OCI-LY1 (cell line): ENCODE measurements at regions not wholly inside any gene's neighbourhood (a gene's known extent, or its start where the extent isn't known, plus 50 kb on each side); places are given as distances from the start of the nearest gene placed in this dataset.

Experiments
- H2AFZ ChIP-seq: fragments of 200-600 bp; sonication (generic), shearing (Covaris generic); 2 replicates; pipeline ENCODE4 v1.6.0; 2014; ENCODE audit warnings: antibody characterized with exemption, mild to moderate bottlenecking, low read length
- H3F3A ChIP-seq: fragments of 200-600 bp; sonication (generic), shearing (Covaris generic); 2 replicates; pipeline ENCODE4 v1.6.0; 2014; ENCODE audit warnings: mild to moderate bottlenecking, antibody characterized with exemption, low read length, moderate library complexity; ENCODE audit not compliant: insufficient read depth
- H3K27ac ChIP-seq: fragments of 200-600 bp; sonication (generic); 2 replicates; pipeline ENCODE4 v1.5.1; 2014; ENCODE audit warnings: low read length, mixed run types, mild to moderate bottlenecking, low read depth; ENCODE audit not compliant: poor library complexity, severe bottlenecking
- H3K27me3 ChIP-seq: fragments of 200-600 bp; sonication (generic); 2 replicates; pipeline ENCODE4 v1.6.0; 2014; ENCODE audit warnings: antibody characterized with exemption, mild to moderate bottlenecking, low read length, moderate library complexity; ENCODE audit not compliant: insufficient read depth
- H3K36me3 ChIP-seq: fragments of 200-600 bp; sonication (generic); 2 replicates; pipeline ENCODE4 v1.6.1; 2014; ENCODE audit warnings: mild to moderate bottlenecking, antibody characterized with exemption, low read length, moderate library complexity, mixed read lengths; ENCODE audit not compliant: insufficient read depth
- H3K4me1 ChIP-seq: fragments of 200-600 bp; sonication (generic); 2 replicates; pipeline ENCODE4 v1.5.1; 2014; ENCODE audit warnings: mild to moderate bottlenecking, low read length, moderate library complexity; ENCODE audit not compliant: insufficient read depth, severe bottlenecking
- H3K4me2 ChIP-seq: fragments of 200-600 bp; sonication (generic), shearing (Covaris generic); 2 replicates; pipeline ENCODE4 v1.6.1; 2014; ENCODE audit warnings: low read length
- H3K4me3 ChIP-seq: fragments of 200-600 bp; sonication (generic); 2 replicates; pipeline ENCODE4 v1.5.1; 2014; ENCODE audit warnings: low read length, low read depth, mild to moderate bottlenecking, mixed read lengths; ENCODE audit not compliant: poor library complexity, severe bottlenecking
- H3K79me2 ChIP-seq: fragments of 200-600 bp; shearing (Covaris generic); 2 replicates; pipeline ENCODE4 v1.6.1; 2016; ENCODE audit warnings: mixed run types, low read length, mixed read lengths; ENCODE audit not compliant: insufficient read depth
- H3K9ac ChIP-seq: fragments of 200-600 bp; sonication (generic), shearing (Covaris generic); 2 replicates; pipeline ENCODE4 v1.6.1; 2014; ENCODE audit warnings: mild to moderate bottlenecking, low read length, mixed read lengths
- H3K9me2 ChIP-seq: fragments of 200-600 bp; sonication (generic), shearing (Covaris generic); 2 replicates; pipeline ENCODE4 v1.6.1; 2014; ENCODE audit warnings: low read depth, mild to moderate bottlenecking, low read length, mixed read lengths
- H3K9me3 ChIP-seq: fragments of 200-600 bp; shearing (Covaris generic); 2 replicates; pipeline ENCODE4 v1.6.1; 2014; ENCODE audit warnings: low read length, mixed read lengths
- H4K20me1 ChIP-seq: fragments of 200-600 bp; sonication (generic), shearing (Covaris generic); 2 replicates; pipeline ENCODE4 v1.6.0; 2016; ENCODE audit warnings: mild to moderate bottlenecking, low read length; ENCODE audit not compliant: insufficient read depth
- EZH2 ChIP-seq: fragments of 200-600 bp; sonication (generic), shearing (Covaris generic); IDR thresholded peaks from 2 replicates; pipeline ENCODE4 v1.8.0; 2017; ENCODE audit warnings: borderline replicate concordance, mixed run types, mild to moderate bottlenecking, antibody characterized with exemption, low read length, moderate library complexity, mixed read lengths
- TF ChIP-seq, protein P1 (sequence below): fragments of 200-600 bp; sonication (generic), shearing (Covaris generic); IDR thresholded peaks from 2 replicates; pipeline ENCODE4 v1.5.1; 2017; ENCODE audit warnings: mild to moderate bottlenecking, antibody characterized with exemption, low read length, moderate library complexity, mixed read lengths

DNA sequence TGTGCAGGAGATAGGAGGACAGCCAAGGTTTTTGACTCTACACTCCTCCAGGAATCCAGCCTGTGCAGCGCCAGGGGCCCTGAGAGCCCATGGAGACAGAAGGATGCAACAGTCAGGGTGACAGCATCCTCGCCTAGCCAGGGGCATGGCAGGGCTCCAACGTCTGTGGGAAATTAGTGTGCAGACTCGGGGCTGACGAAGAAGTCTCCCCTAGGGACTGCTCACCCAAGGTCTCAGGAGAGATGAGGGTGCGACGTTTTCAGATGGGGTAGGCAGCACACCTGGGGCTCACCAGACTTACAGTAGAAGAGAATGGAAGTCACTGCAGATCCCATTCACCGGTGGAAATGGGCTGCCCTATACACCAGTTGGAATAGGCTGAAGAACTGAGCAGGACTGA lies 241.7 kb downstream of the SETD4 start:
- Histone ChIP-seq H3K4me2 (no peak overlapping the region), H3K27me3 (no peaks in the 10 kb centered on the region), H3K27ac (no peak overlapping the region), H2AFZ (no peak overlapping the region), H3K9me2 (no peaks in the 10 kb centered on the region), H3K9me3 (no peaks in the 10 kb centered on the region), H4K20me1 (no peaks in the 10 kb centered on the region), H3K9ac (no peak overlapping the region), H3K79me2 (no peaks in the 10 kb centered on the region), H3F3A (no peaks in the 10 kb centered on the region), H3K4me3 (no peak overlapping the region), H3K36me3 (no peaks in the 10 kb centered on the region), H3K4me1 (no peaks in the 10 kb centered on the region)
- TF ChIP-seq, protein P1, sequence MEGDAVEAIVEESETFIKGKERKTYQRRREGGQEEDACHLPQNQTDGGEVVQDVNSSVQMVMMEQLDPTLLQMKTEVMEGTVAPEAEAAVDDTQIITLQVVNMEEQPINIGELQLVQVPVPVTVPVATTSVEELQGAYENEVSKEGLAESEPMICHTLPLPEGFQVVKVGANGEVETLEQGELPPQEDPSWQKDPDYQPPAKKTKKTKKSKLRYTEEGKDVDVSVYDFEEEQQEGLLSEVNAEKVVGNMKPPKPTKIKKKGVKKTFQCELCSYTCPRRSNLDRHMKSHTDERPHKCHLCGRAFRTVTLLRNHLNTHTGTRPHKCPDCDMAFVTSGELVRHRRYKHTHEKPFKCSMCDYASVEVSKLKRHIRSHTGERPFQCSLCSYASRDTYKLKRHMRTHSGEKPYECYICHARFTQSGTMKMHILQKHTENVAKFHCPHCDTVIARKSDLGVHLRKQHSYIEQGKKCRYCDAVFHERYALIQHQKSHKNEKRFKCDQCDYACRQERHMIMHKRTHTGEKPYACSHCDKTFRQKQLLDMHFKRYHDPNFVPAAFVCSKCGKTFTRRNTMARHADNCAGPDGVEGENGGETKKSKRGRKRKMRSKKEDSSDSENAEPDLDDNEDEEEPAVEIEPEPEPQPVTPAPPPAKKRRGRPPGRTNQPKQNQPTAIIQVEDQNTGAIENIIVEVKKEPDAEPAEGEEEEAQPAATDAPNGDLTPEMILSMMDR = no peak

DNA sequence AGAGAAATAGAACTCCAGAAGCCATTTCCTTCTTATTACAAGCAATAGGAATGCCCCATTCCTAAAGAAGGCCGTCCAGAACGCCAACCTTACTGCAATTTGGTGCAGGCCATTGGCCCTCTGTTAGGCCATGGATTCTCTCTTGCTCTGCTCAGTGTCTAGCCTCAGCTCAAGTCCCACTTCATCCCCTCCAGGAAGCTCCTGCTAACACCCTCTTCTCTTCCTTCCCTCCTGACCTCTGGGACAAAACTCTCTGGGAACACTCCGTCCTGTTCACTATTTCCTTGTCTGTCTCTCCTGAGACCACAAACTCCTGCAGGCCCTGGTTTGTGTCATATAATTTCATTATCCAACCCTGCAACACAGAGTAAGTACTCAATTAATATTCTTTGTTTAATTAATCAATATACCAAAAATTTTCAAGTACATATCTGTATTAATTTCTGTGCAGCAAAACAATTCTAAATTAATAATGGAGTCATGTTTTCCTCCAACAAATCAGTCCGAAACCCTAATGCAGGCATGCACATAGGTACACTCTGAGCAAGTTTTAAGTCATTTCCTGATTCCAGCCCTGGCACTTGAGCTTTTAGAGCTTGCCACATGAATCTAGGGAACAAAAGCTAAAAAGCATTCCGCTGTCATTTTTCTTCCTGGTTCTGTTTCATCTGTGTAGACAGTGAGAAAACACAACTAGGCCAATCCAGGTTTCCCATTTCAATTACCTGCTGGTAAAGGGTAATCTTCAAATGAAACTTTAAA lies 245.3 kb downstream of the SETD4 start:
- Histone ChIP-seq H3K9me3 (no peaks in the 10 kb centered on the region), H3K79me2 (no peaks in the 10 kb centered on the region), H3K4me2 (no peak overlapping the region), H3K4me3 (no peak overlapping the region), H3K27me3 (no peaks in the 10 kb centered on the region), H4K20me1 (no peaks in the 10 kb centered on the region), H3K9me2 (no peaks in the 10 kb centered on the region), H2AFZ (no peak overlapping the region), H3F3A (no peaks in the 10 kb centered on the region), H3K36me3 (no peaks in the 10 kb centered on the region), H3K9ac (no peak overlapping the region), H3K4me1 (no peaks in the 10 kb centered on the region), H3K27ac (no peak overlapping the region)
- TF ChIP-seq EZH2 = no peak
- TF ChIP-seq, protein P1 = no peak

DNA sequence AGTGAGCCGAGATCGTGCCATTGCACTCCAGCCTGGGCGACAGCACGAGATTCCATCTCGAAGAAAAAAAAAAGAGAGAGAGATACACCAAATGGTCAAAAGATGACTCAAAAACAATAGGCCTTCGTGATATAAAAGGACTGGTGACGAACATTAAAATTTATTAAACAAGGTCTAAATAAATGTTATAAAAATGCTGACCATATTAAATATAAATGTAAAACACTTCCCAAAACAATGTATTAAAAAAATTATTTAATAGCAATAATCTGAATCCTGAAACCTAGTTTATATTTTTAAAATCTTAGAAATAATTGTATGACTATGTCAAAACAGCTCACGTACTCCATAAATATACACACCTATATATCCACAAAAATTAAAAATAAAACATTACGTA lies 247.6 kb downstream of the SETD4 start:
- no peaks in the 10 kb centered on the region for H4K20me1 ChIP-seq
- no peaks in the 10 kb centered on the region for H3K79me2 ChIP-seq
- no peaks in the 10 kb centered on the region for H3K27me3 ChIP-seq
- H3K36me3 ChIP-seq = no peaks in the 10 kb centered on the region
- H3F3A ChIP-seq = no peaks in the 10 kb centered on the region
- H3K9ac ChIP-seq = no peak overlapping the region
- no peak overlapping the region for H2AFZ ChIP-seq
- no peak overlapping the region for H3K4me3 ChIP-seq
- H3K9me2 ChIP-seq = no peaks in the 10 kb centered on the region
- H3K27ac ChIP-seq = no peak overlapping the region
- no peaks in the 10 kb centered on the region for H3K4me1 ChIP-seq
- TF ChIP-seq, protein P1 = no peak
- TF ChIP-seq EZH2 = no peak
- no peaks in the 10 kb centered on the region for H3K9me3 ChIP-seq
- no peak overlapping the region for H3K4me2 ChIP-seq
